ENCODE measurements at regions not wholly inside any gene's neighbourhood (a gene's known extent, or its start where the extent isn't known, plus 50 kb on each side); places are given as distances from the start of the nearest gene placed in this dataset.

DNA sequence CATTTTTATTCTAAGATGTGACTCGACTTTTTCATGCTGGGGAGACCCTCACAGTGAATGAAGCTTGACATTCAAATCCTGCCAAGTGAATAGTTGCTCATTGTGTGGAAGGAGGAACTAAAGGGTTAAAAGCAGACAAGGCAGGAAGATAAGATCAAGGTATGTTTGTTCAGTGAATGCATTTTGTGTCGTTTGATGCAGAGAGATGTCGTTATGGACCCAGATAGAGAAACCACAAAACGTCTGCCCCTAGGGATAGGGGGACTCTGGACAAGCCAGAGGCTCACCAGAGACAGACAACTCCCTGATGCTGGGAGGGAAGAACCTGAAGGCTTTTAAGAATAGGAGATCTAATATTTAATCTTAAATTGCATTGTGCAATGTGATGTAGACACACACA lies 72.5 kb upstream of the MYL2 start:
- TF ChIP-seq, protein P1, sequence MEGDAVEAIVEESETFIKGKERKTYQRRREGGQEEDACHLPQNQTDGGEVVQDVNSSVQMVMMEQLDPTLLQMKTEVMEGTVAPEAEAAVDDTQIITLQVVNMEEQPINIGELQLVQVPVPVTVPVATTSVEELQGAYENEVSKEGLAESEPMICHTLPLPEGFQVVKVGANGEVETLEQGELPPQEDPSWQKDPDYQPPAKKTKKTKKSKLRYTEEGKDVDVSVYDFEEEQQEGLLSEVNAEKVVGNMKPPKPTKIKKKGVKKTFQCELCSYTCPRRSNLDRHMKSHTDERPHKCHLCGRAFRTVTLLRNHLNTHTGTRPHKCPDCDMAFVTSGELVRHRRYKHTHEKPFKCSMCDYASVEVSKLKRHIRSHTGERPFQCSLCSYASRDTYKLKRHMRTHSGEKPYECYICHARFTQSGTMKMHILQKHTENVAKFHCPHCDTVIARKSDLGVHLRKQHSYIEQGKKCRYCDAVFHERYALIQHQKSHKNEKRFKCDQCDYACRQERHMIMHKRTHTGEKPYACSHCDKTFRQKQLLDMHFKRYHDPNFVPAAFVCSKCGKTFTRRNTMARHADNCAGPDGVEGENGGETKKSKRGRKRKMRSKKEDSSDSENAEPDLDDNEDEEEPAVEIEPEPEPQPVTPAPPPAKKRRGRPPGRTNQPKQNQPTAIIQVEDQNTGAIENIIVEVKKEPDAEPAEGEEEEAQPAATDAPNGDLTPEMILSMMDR (IDR thresholded peaks at IDR 0.05; ENCODE audit: low read depth, low read length) = no peak
- no peak for TF ChIP-seq EZH2phosphoT487 (IDR thresholded peaks at IDR 0.05; ENCODE audit: low read depth)

All from OCI-LY3 (cell line).